H1 (cell line): ENCODE measurements at regions not wholly inside any gene's neighbourhood (a gene's known extent, or its start where the extent isn't known, plus 50 kb on each side); places are given as distances from the start of the nearest gene placed in this dataset.

Source experiments
- EZH2 ChIP-seq: fragments of 200-600 bp; sonication (generic); IDR thresholded peaks from 2 replicates; pipeline ENCODE4 v1.7.1; 2012; ENCODE audit warnings: low read depth, mild to moderate bottlenecking, moderate library complexity, low read length, inconsistent platforms; ENCODE audit not compliant: severe bottlenecking
- TAF1 ChIP-seq: IDR thresholded peaks from 2 replicates; pipeline ENCODE4 v1.6.1; 2011; ENCODE audit warnings: mild to moderate bottlenecking, low read depth, low read length

DNA sequence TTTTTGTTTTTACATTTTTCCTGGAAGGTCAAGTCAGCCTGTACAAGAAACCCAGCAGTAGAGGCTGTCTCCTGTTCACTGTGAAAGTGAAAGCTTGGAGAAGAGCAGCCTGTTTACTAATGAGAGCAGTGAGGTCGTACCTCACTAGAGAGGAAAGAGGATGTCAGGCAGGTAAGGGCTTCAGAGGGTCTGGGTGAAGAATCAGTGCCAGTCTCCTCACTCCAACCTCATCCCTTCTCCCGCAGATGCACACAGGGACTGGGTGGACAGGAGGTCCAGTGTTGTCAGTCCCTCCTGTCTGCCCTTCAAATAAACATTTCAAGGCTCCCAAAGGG is 462.5 kb downstream of the KLF5 start (continued):
- TF ChIP-seq TAF1, result no peak
- no peak for TF ChIP-seq EZH2
